ENCODE measurements at regions not wholly inside any gene's neighbourhood (a gene's known extent, or its start where the extent isn't known, plus 50 kb on each side); places are given as distances from the start of the nearest gene placed in this dataset.
"Not testable (repeated sequence)": the region's sequence is repeated elsewhere in the genome, so short reads cannot be mapped to it uniquely, and the experiment has no call there.

- TF ChIP-seq CTCF, POLR2A (IDR thresholded peaks at IDR 0.05): not testable (repeated sequence)
These were observed 93.5 kb upstream of the EYA4 start for GRCh38 chr6:133147470-133148184.
